RWPE2 (cell line): ENCODE measurements at regions not wholly inside any gene's neighbourhood (a gene's known extent, or its start where the extent isn't known, plus 50 kb on each side); places are given as distances from the start of the nearest gene placed in this dataset.
"Not testable (repeated sequence)": the region's sequence is repeated elsewhere in the genome, so short reads cannot be mapped to it uniquely, and the experiment has no call there.

ENCODE experiments used
- ATAC-seq: fragments of 200-7000 bp; cut with Tn5 transposase; 3 replicates; pipeline ENCODE4 v1.9.1; 2021; ENCODE audit warnings: low read depth
- DNase-seq: peaks from one replicate; pipeline ENCODE4 v3.0.0-alpha.2; 2020; ENCODE audit warnings: low spot score
- H3K27ac ChIP-seq: fragments of 450-650 bp; 2 replicates; pipeline ENCODE4 v1.5.1; 2017; ENCODE audit warnings: mild to moderate bottlenecking; ENCODE audit not compliant: poor library complexity, severe bottlenecking
- H3K27me3 ChIP-seq: fragments of 250-450 bp; sonication (Bioruptor Pico); 2 replicates; pipeline ENCODE4 v1.5.1; 2021; ENCODE audit warnings: mild to moderate bottlenecking, moderate library complexity; ENCODE audit not compliant: insufficient read depth, poor library complexity, severe bottlenecking
- H3K36me3 ChIP-seq: fragments of 250-450 bp; sonication (Bioruptor Pico); 2 replicates; pipeline ENCODE4 v1.5.1; 2020; ENCODE audit warnings: low read depth, mild to moderate bottlenecking, moderate library complexity
- H3K4me1 ChIP-seq: fragments of 250-450 bp; sonication (Bioruptor Pico); 2 replicates; pipeline ENCODE4 v1.5.1; 2021; ENCODE audit warnings: mild to moderate bottlenecking, moderate library complexity; ENCODE audit not compliant: insufficient read depth, poor library complexity, severe bottlenecking
- H3K4me3 ChIP-seq: fragments of 250-450 bp; sonication (Bioruptor Pico); 2 replicates; pipeline ENCODE4 v1.5.1; 2021; ENCODE audit warnings: mild to moderate bottlenecking, moderate library complexity; ENCODE audit not compliant: severe bottlenecking
- H3K9me3 ChIP-seq: fragments of 250-450 bp; sonication (Bioruptor Pico); 2 replicates; pipeline ENCODE4 v1.5.1; 2021; ENCODE audit warnings: mild to moderate bottlenecking, moderate library complexity; ENCODE audit not compliant: severe bottlenecking
- CTCF ChIP-seq: fragments of 450-650 bp; IDR thresholded peaks from one replicate; pipeline ENCODE4 v1.5.1; 2017; ENCODE audit warnings: mild to moderate bottlenecking, moderate library complexity; ENCODE audit not compliant: poor library complexity, severe bottlenecking

DNA sequence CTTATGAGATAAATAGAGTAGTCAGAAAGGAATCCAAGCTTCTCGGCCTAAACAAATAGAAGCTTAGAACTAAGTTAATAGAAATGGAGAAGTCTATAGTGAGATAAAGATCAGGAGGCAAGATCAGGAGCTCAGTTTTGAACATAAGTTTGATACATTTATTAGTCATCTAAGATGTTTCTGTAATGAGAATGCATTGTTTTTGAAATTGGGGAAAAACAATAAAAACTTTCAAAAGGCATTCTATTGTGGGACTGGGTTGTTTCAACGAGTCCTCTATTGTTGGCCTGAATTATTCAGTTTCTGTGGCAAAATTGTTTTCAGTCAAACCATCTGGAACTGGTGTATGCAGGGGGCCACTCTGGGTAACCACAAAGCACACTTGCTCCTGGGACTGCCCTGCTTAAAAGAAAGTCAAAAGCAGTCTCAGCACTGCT, 181.0 kb upstream of the CLINT1 start:
- Histone ChIP-seq H3K27me3 (no peaks in the 10 kb centered on the region), H3K4me1 (no peaks in the 10 kb centered on the region), H3K9me3 (no peaks in the 10 kb centered on the region), H3K27ac (no peak overlapping the region), H3K36me3 (no peaks in the 10 kb centered on the region), H3K4me3 (no peak overlapping the region)
- no peak for TF ChIP-seq CTCF
- DNase-seq (no peak), ATAC-seq (peak; percentile 50)

- DNase-seq, result no peak
- no peaks in the 10 kb centered on the region for H3K9me3 ChIP-seq
- no peak for TF ChIP-seq CTCF
- H3K4me3 ChIP-seq, result no peak overlapping the region
- H3K27ac ChIP-seq, result no peak overlapping the region
- H3K36me3 ChIP-seq, result no peaks in the 10 kb centered on the region
- H3K4me1 ChIP-seq, result no peaks in the 10 kb centered on the region
- no peak for ATAC-seq
- H3K27me3 ChIP-seq, result no peaks in the 10 kb centered on the region
These were observed 180.5 kb upstream of the CLINT1 start for GRCh38 chr5:158039441-158039840.

GRCh38 chr5:158036983-158037595, 178.1 kb upstream of the CLINT1 start:
- not testable (repeated sequence) for H3K4me3 ChIP-seq, H3K27ac ChIP-seq, H3K9me3 ChIP-seq, H3K36me3 ChIP-seq, ATAC-seq, DNase-seq, H3K4me1 ChIP-seq, H3K27me3 ChIP-seq

GRCh38 chr5:158034586-158034985, 175.6 kb upstream of the CLINT1 start:
- H3K27ac ChIP-seq, H3K27me3 ChIP-seq, H3K36me3 ChIP-seq, H3K4me1 ChIP-seq, H3K4me3 ChIP-seq, ATAC-seq, H3K9me3 ChIP-seq, DNase-seq: not testable (repeated sequence)

- ATAC-seq, result no peak
These were observed 174.8 kb upstream of the CLINT1 start for GRCh38 chr5:158033724-158034123.

More at GRCh38 chr5:158033724-158034123, 174.8 kb upstream of the CLINT1 start:
- TF ChIP-seq CTCF, result no peak
- H3K4me3 ChIP-seq, result no peak overlapping the region
- H3K4me1 ChIP-seq, result no peaks in the 10 kb centered on the region
- peaks cover 2% of the 10 kb centered on the region for H3K9me3 ChIP-seq
- no peak overlapping the region for H3K27ac ChIP-seq
- no peaks in the 10 kb centered on the region for H3K36me3 ChIP-seq
- no peaks in the 10 kb centered on the region for H3K27me3 ChIP-seq
- no peak for DNase-seq
